Progenitor cell of endocrine pancreas (in vitro differentiated cells): ENCODE measurements at regions not wholly inside any gene's neighbourhood (a gene's known extent, or its start where the extent isn't known, plus 50 kb on each side); places are given as distances from the start of the nearest gene placed in this dataset.

Experiments
- DNase-seq: peaks from one replicate; pipeline ENCODE4 v3.0.0; 2021; ENCODE audit warnings: low spot score; ENCODE audit not compliant: unreplicated experiment
- H3K27ac Mint-ChIP-seq: 2 replicates; pipeline ENCODE4 v1.8.0; 2021; ENCODE audit warnings: mild to moderate bottlenecking, moderate library complexity, mixed read lengths
- H3K27me3 Mint-ChIP-seq: 2 replicates; pipeline ENCODE4 v1.8.0; 2021; ENCODE audit warnings: mixed read lengths
- H3K36me3 Mint-ChIP-seq: 2 replicates; pipeline ENCODE4 v1.8.0; 2022; ENCODE audit warnings: mixed read lengths; ENCODE audit not compliant: insufficient read depth
- H3K4me1 Mint-ChIP-seq: 2 replicates; pipeline ENCODE4 v1.8.0; 2021; ENCODE audit warnings: low read depth, mixed read lengths
- H3K4me3 Mint-ChIP-seq: 2 replicates; pipeline ENCODE4 v1.8.0; 2021; ENCODE audit warnings: low read depth, mild to moderate bottlenecking, moderate library complexity, mixed read lengths
- H3K9me3 Mint-ChIP-seq: 2 replicates; pipeline ENCODE4 v1.8.0; 2021; ENCODE audit warnings: low read depth, mixed read lengths
- TF ChIP-seq, protein P1 (sequence below): fragments of 200-600 bp; sonication (generic); IDR thresholded peaks from one replicate; pipeline ENCODE4 v1.5.0; 2021; ENCODE audit warnings: antibody characterized with exemption, mild to moderate bottlenecking; ENCODE audit not compliant: unreplicated experiment

- Mint-ChIP-seq H3K27ac (no peak overlapping the region), H3K4me3 (no peak overlapping the region), H3K27me3 (peaks cover 5% of the 10 kb centered on the region), H3K4me1 (no peaks in the 10 kb centered on the region), H3K9me3 (no peaks in the 10 kb centered on the region), H3K36me3 (no peaks in the 10 kb centered on the region)
- no peak for DNase-seq
- TF ChIP-seq, protein P1, sequence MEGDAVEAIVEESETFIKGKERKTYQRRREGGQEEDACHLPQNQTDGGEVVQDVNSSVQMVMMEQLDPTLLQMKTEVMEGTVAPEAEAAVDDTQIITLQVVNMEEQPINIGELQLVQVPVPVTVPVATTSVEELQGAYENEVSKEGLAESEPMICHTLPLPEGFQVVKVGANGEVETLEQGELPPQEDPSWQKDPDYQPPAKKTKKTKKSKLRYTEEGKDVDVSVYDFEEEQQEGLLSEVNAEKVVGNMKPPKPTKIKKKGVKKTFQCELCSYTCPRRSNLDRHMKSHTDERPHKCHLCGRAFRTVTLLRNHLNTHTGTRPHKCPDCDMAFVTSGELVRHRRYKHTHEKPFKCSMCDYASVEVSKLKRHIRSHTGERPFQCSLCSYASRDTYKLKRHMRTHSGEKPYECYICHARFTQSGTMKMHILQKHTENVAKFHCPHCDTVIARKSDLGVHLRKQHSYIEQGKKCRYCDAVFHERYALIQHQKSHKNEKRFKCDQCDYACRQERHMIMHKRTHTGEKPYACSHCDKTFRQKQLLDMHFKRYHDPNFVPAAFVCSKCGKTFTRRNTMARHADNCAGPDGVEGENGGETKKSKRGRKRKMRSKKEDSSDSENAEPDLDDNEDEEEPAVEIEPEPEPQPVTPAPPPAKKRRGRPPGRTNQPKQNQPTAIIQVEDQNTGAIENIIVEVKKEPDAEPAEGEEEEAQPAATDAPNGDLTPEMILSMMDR: no peak
Measured at GRCh38 chr4:186008057-186008456, 60.9 kb upstream of the TLR3 start.

GRCh38 chr4:186009976-186010375 lies 59.0 kb upstream of the TLR3 start:
- TF ChIP-seq, protein P1: no peak
- no peak for DNase-seq
- no peaks in the 10 kb centered on the region for H3K36me3 Mint-ChIP-seq
- no peak overlapping the region for H3K27ac Mint-ChIP-seq
- H3K4me3 Mint-ChIP-seq: no peak overlapping the region
- peaks cover 8% of the 10 kb centered on the region for H3K27me3 Mint-ChIP-seq
- no peaks in the 10 kb centered on the region for H3K4me1 Mint-ChIP-seq
- H3K9me3 Mint-ChIP-seq: no peaks in the 10 kb centered on the region

DNA sequence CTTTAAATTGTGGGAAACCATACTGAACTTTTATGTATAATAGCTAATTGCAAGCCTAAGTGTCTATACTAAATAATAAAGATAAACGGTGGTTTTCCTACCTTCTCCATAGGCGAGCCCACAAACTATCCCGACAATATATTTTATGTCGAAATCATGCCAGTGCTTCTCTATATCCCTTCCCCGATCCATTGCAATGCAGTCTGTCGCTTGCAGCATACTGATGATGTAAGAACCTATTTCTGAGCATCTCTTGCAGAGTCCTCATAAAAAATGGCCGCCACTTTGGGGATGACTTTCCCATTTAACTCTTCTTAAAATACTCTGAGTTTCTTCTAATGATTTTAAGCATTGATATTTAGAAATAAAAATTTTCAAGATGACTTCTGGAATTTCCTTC lies 58.1 kb upstream of the TLR3 start:
- H3K4me3 Mint-ChIP-seq: no peak overlapping the region
- TF ChIP-seq, protein P1: no peak
- H3K4me1 Mint-ChIP-seq: no peaks in the 10 kb centered on the region
- DNase-seq: no peak
- no peak overlapping the region for H3K27ac Mint-ChIP-seq
- H3K36me3 Mint-ChIP-seq: no peaks in the 10 kb centered on the region
- peaks cover 12% of the 10 kb centered on the region for H3K27me3 Mint-ChIP-seq
- no peaks in the 10 kb centered on the region for H3K9me3 Mint-ChIP-seq

- Mint-ChIP-seq H3K27ac (no peak overlapping the region), H3K4me1 (no peaks in the 10 kb centered on the region), H3K9me3 (no peaks in the 10 kb centered on the region), H3K4me3 (no peak overlapping the region), H3K36me3 (no peaks in the 10 kb centered on the region), H3K27me3 (peaks cover 12% of the 10 kb centered on the region)
- TF ChIP-seq, protein P1: no peak
- DNase-seq: no peak
Measured at GRCh38 chr4:186012071-186012470, 56.9 kb upstream of the TLR3 start.

DNA sequence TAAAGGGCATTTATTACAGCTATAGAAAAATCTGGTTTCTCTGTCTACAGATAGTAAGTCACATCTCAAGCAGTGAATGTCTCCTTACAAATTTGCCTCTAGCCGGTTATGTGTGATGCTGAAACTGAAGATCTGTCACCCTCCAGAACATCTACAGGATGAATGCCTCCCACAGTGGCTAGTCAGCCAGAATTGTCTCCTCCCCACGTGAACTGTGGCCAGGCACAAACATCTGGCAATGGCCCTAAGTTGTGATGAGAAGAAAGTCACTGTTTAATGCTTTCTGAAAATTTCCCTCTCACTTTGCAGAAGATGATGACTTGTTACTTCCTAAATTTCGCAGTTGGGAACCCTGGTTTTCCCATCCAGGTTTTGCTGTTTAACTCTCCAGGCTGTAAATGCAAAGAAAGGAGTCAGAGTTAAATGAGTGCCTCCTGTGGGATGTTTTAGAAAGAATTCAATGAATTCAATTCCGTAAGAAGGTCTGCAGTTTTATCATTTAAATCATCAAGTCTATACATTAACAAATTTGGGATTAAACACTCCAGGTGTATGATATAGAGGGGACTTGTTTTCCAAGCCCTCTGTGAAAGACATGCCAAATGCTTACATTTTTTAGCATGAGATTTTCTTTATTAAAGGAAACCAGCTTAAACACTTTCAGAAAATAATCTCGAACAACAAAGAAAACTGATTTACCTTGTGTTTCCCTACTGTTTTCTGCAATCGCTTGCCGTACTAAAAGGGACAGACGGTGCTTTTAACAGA lies 55.4 kb upstream of the TLR3 start:
- H3K27ac Mint-ChIP-seq: no peak overlapping the region
- no peaks in the 10 kb centered on the region for H3K9me3 Mint-ChIP-seq
- H3K27me3 Mint-ChIP-seq: peaks cover 12% of the 10 kb centered on the region
- TF ChIP-seq, protein P1: no peak
- no peaks in the 10 kb centered on the region for H3K36me3 Mint-ChIP-seq
- H3K4me3 Mint-ChIP-seq: no peak overlapping the region
- DNase-seq: no peak
- no peaks in the 10 kb centered on the region for H3K4me1 Mint-ChIP-seq
